HFF-Myc (cell line): ENCODE measurements at regions not wholly inside any gene's neighbourhood (a gene's known extent, or its start where the extent isn't known, plus 50 kb on each side); places are given as distances from the start of the nearest gene placed in this dataset.

Experiments
- DNase-seq: peaks from one replicate; pipeline ENCODE4 v3.0.0-alpha.2; 2011; ENCODE audit warnings: low read depth; ENCODE audit errors: extremely low read depth
- H3K4me3 ChIP-seq: replicated peaks from 2 replicates; pipeline ENCODE4 v1.5.1; 2011; ENCODE audit warnings: low read depth, mild to moderate bottlenecking, control low read depth, low read length
- CTCF ChIP-seq: IDR thresholded peaks from 2 replicates; pipeline ENCODE4 v1.5.1; 2012; ENCODE audit warnings: mild to moderate bottlenecking, low read depth, low read length, control low read depth; ENCODE audit errors: missing control alignments

GRCh38 chrX:16451334-16451733, 198.6 kb upstream of the S100G start:
- no peak for TF ChIP-seq CTCF
- no peak overlapping the region for H3K4me3 ChIP-seq
- no peak for DNase-seq

- TF ChIP-seq CTCF: no peak
- no peak for DNase-seq
- no peak overlapping the region for H3K4me3 ChIP-seq
Measured at GRCh38 chrX:16454926-16455325, 195.0 kb upstream of the S100G start.

GRCh38 chrX:16457239-16457638, 192.7 kb upstream of the S100G start:
- TF ChIP-seq CTCF: no peak
- DNase-seq: no peak
- H3K4me3 ChIP-seq: no peak overlapping the region

GRCh38 chrX:16458208-16458607, 191.8 kb upstream of the S100G start:
- no peak overlapping the region for H3K4me3 ChIP-seq
- TF ChIP-seq CTCF: no peak
- DNase-seq: no peak

GRCh38 chrX:16459008-16459407, 190.9 kb upstream of the S100G start:
- no peak overlapping the region for H3K4me3 ChIP-seq
- no peak for TF ChIP-seq CTCF
- DNase-seq: no peak

- TF ChIP-seq CTCF: no peak
- H3K4me3 ChIP-seq: no peak overlapping the region
- no peak for DNase-seq
Measured at GRCh38 chrX:16461968-16462367, 188.0 kb upstream of the S100G start.

- DNase-seq: no peak
- TF ChIP-seq CTCF: no peak
Measured at GRCh38 chrX:16462912-16463311, 187.0 kb upstream of the S100G start.

More at GRCh38 chrX:16462912-16463311, 187.0 kb upstream of the S100G start:
- H3K4me3 ChIP-seq: no peak overlapping the region
